GM23248 (cell line): ENCODE measurements at regions not wholly inside any gene's neighbourhood (a gene's known extent, or its start where the extent isn't known, plus 50 kb on each side); places are given as distances from the start of the nearest gene placed in this dataset.

Source experiments
- EZH2 ChIP-seq: fragments of 200-600 bp; sonication (generic); IDR thresholded peaks from 2 replicates; pipeline ENCODE4 v1.6.1; 2018; ENCODE audit warnings: antibody characterized with exemption, mild to moderate bottlenecking; ENCODE audit not compliant: insufficient read depth, poor library complexity, severe bottlenecking
- EZH2phosphoT487 ChIP-seq: fragments of 200-600 bp; sonication (generic); IDR thresholded peaks from 2 replicates; pipeline ENCODE4 v1.6.1; 2018; ENCODE audit warnings: antibody characterized with exemption, moderate library complexity, mild to moderate bottlenecking, low read depth; ENCODE audit not compliant: insufficient read depth

- TF ChIP-seq EZH2 (no peak), EZH2phosphoT487 (no peak)
These were observed 270.6 kb downstream of the PCDH20 start for GRCh38 chr13:61144834-61145593.
